ENCODE measurements at regions not wholly inside any gene's neighbourhood (a gene's known extent, or its start where the extent isn't known, plus 50 kb on each side); places are given as distances from the start of the nearest gene placed in this dataset.
"Not testable (repeated sequence)": the region's sequence is repeated elsewhere in the genome, so short reads cannot be mapped to it uniquely, and the experiment has no call there.

- Mint-ChIP-seq H3K4me3 (no peak overlapping the region), H3K9me3 (peaks cover 0 to 4% (median 0%) of the 10 kb centered on the region in 3 donors), H3K4me1 (no peaks in the 10 kb centered on the region), H3K27ac (no peak overlapping the region), H3K36me3 (peaks cover 2% of the 10 kb centered on the region), H3K27me3 (no peaks in the 10 kb centered on the region)
Measured at GRCh38 chr2:123514613-123515207, 510.4 kb upstream of the CNTNAP5 start.

GRCh38 chr2:123518367-123518766, 506.7 kb upstream of the CNTNAP5 start:
- no peak overlapping the region for H3K4me3 Mint-ChIP-seq
- H3K27me3 Mint-ChIP-seq: no peaks in the 10 kb centered on the region
- no peaks in the 10 kb centered on the region for H3K4me1 Mint-ChIP-seq
- H3K9me3 Mint-ChIP-seq: peaks cover 0 to 15% (median 0%) of the 10 kb centered on the region in 3 donors
- H3K27ac Mint-ChIP-seq: no peak overlapping the region
- no peaks in the 10 kb centered on the region for H3K36me3 Mint-ChIP-seq

- Mint-ChIP-seq H3K4me1 (no peaks in the 10 kb centered on the region), H3K4me3 (no peak overlapping the region), H3K9me3 (peaks cover 1 to 20% (median 1%) of the 10 kb centered on the region in 3 donors), H3K36me3 (no peaks in the 10 kb centered on the region), H3K27ac (no peak overlapping the region), H3K27me3 (no peaks in the 10 kb centered on the region)
Measured at GRCh38 chr2:123521854-123522253, 503.2 kb upstream of the CNTNAP5 start.

DNA sequence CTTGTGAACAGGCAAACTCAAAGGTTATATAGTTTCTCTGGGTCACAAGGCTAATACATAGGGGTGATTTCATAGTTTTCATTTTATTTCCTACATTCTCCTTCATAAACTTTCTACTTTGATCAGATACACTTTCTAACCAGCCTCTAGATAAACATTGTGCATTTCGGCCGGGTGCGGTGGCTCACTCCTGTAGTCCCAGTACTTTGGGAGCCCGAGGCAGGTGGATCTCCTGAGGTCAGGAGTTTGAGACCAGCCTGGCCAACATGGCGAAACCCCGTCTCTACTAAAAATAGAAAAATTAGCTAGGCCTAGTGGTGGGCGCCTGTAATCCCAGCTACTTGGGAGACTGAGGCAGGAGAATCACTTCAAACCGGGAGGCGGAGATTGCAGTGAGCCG, 502.6 kb upstream of the CNTNAP5 start:
- not testable (repeated sequence) for H3K4me1 Mint-ChIP-seq

DNA sequence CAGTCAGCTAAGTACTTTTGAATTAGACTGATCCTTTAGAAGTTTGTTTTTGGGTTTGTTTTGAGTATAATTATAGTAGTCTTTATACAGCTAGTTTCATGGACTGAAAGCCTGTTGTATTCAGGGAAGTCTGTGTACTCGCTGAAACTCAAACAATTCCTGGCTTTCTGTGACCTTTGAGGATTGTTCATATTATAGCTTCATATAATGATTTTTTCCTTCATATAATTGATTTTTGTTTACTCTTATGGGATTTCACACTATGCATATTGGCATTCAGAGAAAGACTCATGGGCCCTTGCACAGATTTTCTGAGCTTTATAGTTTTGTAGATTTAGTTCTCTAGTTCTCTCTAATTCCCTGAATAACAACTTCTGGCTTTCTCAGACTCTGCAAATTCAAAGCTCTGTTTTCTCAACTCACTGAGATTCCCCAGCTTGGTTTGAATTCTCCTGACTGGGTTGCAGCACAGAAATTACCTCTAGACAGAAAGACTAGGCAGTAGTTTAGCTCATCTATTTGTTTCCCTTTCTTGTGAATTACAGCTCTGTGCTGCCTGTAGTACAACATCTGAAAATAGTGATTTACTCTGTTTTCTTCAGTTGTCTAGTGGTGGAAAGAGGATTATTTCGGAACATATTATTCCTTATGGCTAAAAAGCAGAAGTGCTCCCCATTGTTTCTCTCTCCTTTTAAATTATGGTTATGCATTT, 495.9 kb upstream of the CNTNAP5 start:
- Mint-ChIP-seq H3K4me1 (no peaks in the 10 kb centered on the region), H3K4me3 (no peak overlapping the region), H3K9me3 (peaks cover 3 to 8% (median 6%) of the 10 kb centered on the region in 3 donors), H3K27ac (no peak overlapping the region), H3K36me3 (no peaks in the 10 kb centered on the region), H3K27me3 (no peaks in the 10 kb centered on the region)

More for the DNA sequence above, 502.6 kb upstream of the CNTNAP5 start:
- not testable (repeated sequence) for H3K4me3 Mint-ChIP-seq, H3K36me3 Mint-ChIP-seq, H3K27ac Mint-ChIP-seq, H3K27me3 Mint-ChIP-seq
- H3K9me3 Mint-ChIP-seq: peaks cover 1 to 20% (median 1%) of the 10 kb centered on the region in 3 donors

- Mint-ChIP-seq H3K27ac (no peak overlapping the region), H3K4me1 (no peaks in the 10 kb centered on the region), H3K36me3 (peaks cover 1% of the 10 kb centered on the region), H3K9me3 (peaks cover 2 to 13% (median 6%) of the 10 kb centered on the region in 3 donors), H3K4me3 (no peak overlapping the region), H3K27me3 (no peaks in the 10 kb centered on the region)
Measured at GRCh38 chr2:123530004-123530403, 495.1 kb upstream of the CNTNAP5 start.

GRCh38 chr2:123532126-123532525, 493.0 kb upstream of the CNTNAP5 start:
- H3K9me3 Mint-ChIP-seq: peaks cover 2 to 16% (median 7%) of the 10 kb centered on the region in 3 donors

DNA sequence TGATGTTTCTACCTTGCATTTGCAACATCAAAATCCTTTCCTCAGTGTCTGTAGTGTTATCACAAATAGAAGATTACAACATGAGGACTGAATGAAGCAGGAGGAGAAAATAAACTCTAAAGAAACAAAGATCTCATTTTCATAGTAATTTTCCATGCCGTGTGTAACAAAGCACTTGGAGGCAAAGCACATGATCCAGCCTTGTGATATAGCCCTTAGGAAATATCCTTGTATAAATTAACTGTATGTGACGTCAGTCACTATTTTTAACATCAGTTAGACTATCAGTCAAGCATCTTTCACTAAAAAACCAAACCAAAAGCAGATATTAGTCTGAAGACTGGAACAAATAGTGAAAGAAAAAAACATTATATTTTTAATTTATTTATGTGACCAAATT, 492.1 kb upstream of the CNTNAP5 start:
- H3K4me1 Mint-ChIP-seq: no peaks in the 10 kb centered on the region

More at GRCh38 chr2:123532126-123532525, 493.0 kb upstream of the CNTNAP5 start:
- no peaks in the 10 kb centered on the region for H3K4me1 Mint-ChIP-seq
- H3K27ac Mint-ChIP-seq: no peak overlapping the region
- no peaks in the 10 kb centered on the region for H3K27me3 Mint-ChIP-seq
- H3K36me3 Mint-ChIP-seq: peaks cover 1% of the 10 kb centered on the region
- H3K4me3 Mint-ChIP-seq: no peak overlapping the region

DNA sequence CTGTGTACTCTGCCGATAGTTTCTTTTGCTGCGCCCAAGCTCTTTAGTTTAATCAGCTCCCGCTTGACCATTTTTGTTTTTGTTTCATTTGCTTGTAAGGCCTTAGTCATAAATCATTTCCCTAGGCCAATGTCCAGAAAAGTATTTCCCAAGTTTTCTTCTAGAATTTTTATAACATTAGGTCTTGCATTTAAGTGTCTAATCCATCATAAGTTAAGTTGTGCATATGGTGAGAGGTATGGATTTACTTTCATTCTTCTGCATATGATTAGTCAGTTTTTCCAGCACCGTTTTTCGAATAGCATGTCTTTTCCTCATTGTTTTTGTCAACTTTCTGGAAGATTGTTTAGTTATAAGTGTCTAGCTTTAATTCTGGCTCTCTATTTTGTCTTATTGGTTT, 484.8 kb upstream of the CNTNAP5 start:
- no peak overlapping the region for H3K4me3 Mint-ChIP-seq
- no peaks in the 10 kb centered on the region for H3K4me1 Mint-ChIP-seq
- no peak overlapping the region for H3K27ac Mint-ChIP-seq
- no peaks in the 10 kb centered on the region for H3K27me3 Mint-ChIP-seq
- peaks cover 1 to 7% (median 6%) of the 10 kb centered on the region in 3 donors for H3K9me3 Mint-ChIP-seq
- no peaks in the 10 kb centered on the region for H3K36me3 Mint-ChIP-seq

More for the DNA sequence above, 492.1 kb upstream of the CNTNAP5 start:
- no peak overlapping the region for H3K27ac Mint-ChIP-seq
- peaks cover 2 to 19% (median 7%) of the 10 kb centered on the region in 3 donors for H3K9me3 Mint-ChIP-seq
- no peak overlapping the region for H3K4me3 Mint-ChIP-seq
- peaks cover 1% of the 10 kb centered on the region for H3K36me3 Mint-ChIP-seq
- no peaks in the 10 kb centered on the region for H3K27me3 Mint-ChIP-seq

- Mint-ChIP-seq H3K36me3 (no peaks in the 10 kb centered on the region), H3K4me3 (no peak overlapping the region), H3K27me3 (no peaks in the 10 kb centered on the region), H3K27ac (no peak overlapping the region), H3K9me3 (peaks cover 1 to 12% (median 2%) of the 10 kb centered on the region in 3 donors), H3K4me1 (no peaks in the 10 kb centered on the region)
Measured at GRCh38 chr2:123546353-123546752, 478.7 kb upstream of the CNTNAP5 start.

- no peaks in the 10 kb centered on the region for H3K36me3 Mint-ChIP-seq
- no peaks in the 10 kb centered on the region for H3K4me1 Mint-ChIP-seq
- no peak overlapping the region for H3K27ac Mint-ChIP-seq
- no peaks in the 10 kb centered on the region for H3K27me3 Mint-ChIP-seq
- peaks cover 2 to 7% (median 7%) of the 10 kb centered on the region in 3 donors for H3K9me3 Mint-ChIP-seq
- H3K4me3 Mint-ChIP-seq: no peak overlapping the region
Measured at GRCh38 chr2:123563515-123563914, 461.6 kb upstream of the CNTNAP5 start.

DNA sequence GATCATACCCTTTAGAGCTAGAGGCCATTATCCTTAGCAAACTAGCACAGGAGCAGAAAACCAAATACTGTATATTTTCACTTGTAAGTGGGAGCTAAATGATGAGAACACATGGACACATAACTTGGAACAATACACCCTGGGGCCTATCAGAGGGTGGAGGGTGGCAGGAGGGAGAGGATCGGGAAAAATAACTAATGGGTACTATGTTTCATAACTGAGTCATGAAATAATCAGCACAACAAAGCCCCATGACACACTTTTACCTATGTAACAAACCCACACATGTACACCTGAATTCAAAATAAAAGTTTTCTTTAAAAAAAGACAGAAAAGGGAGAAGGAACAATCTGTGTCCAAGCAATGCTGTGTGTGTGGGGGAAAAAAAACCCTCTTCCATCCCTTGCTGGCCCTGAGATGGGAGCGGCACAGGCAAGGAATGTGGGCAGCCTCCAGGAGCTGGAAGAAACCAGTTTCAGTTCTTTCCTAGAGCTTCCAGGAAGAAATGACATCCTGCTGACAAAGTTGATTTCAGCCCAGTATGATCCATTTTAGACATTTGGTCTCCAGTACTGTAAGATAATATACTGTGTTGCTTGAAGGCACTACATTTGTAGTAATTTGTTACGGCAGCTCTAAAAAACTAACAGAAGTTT, 458.7 kb upstream of the CNTNAP5 start:
- H3K4me1 Mint-ChIP-seq: no peaks in the 10 kb centered on the region
- H3K36me3 Mint-ChIP-seq: no peaks in the 10 kb centered on the region
- H3K27me3 Mint-ChIP-seq: no peaks in the 10 kb centered on the region
- no peak overlapping the region for H3K4me3 Mint-ChIP-seq
- no peak overlapping the region for H3K27ac Mint-ChIP-seq
- H3K9me3 Mint-ChIP-seq: peaks cover 0 to 7% (median 5%) of the 10 kb centered on the region in 3 donors

GRCh38 chr2:123578016-123578415, 447.1 kb upstream of the CNTNAP5 start:
- H3K27me3 Mint-ChIP-seq: no peaks in the 10 kb centered on the region
- H3K27ac Mint-ChIP-seq: no peak overlapping the region
- H3K4me3 Mint-ChIP-seq: no peak overlapping the region
- peaks cover 2 to 8% (median 3%) of the 10 kb centered on the region in 3 donors for H3K9me3 Mint-ChIP-seq
- no peaks in the 10 kb centered on the region for H3K4me1 Mint-ChIP-seq
- no peaks in the 10 kb centered on the region for H3K36me3 Mint-ChIP-seq

- Mint-ChIP-seq H3K4me1 (no peaks in the 10 kb centered on the region), H3K36me3 (no peaks in the 10 kb centered on the region), H3K4me3 (no peak overlapping the region), H3K9me3 (peaks cover 7 to 23% (median 17%) of the 10 kb centered on the region in 3 donors), H3K27ac (no peak overlapping the region), H3K27me3 (no peaks in the 10 kb centered on the region)
Measured at GRCh38 chr2:123596621-123597020, 428.5 kb upstream of the CNTNAP5 start.

- Mint-ChIP-seq H3K27me3 (no peaks in the 10 kb centered on the region), H3K27ac (no peak overlapping the region), H3K36me3 (no peaks in the 10 kb centered on the region), H3K9me3 (peaks cover 7 to 26% (median 15%) of the 10 kb centered on the region in 3 donors), H3K4me1 (no peaks in the 10 kb centered on the region), H3K4me3 (no peak overlapping the region)
Measured at GRCh38 chr2:123597988-123598387, 427.1 kb upstream of the CNTNAP5 start.
